Psoas muscle (tissue), 7 donors: ENCODE measurements at regions not wholly inside any gene's neighbourhood (a gene's known extent, or its start where the extent isn't known, plus 50 kb on each side); places are given as distances from the start of the nearest gene placed in this dataset.
"Not testable (repeated sequence)": the region's sequence is repeated elsewhere in the genome, so short reads cannot be mapped to it uniquely, and the experiment has no call there.

Source experiments
- ATAC-seq, 4 donors: fragments of 200-7000 bp; cut with Tn5 transposase; one replicate each; pipeline ENCODE4 v1.9.1; 2020; ENCODE audit warnings: moderate library complexity in 3 of 4, mild to moderate bottlenecking in 2 of 4
- DNase-seq, 2 donors: peaks; one replicate each; pipeline ENCODE4 v3.0.0-alpha.2; 2020
- H3K27ac ChIP-seq: fragments of 200-600 bp; one replicate; pipeline ENCODE4 v1.8.0; 2022
- H3K27me3 ChIP-seq, 3 donors: fragments of 200-600 bp in 1 of 3; one replicate each; pipeline versions ENCODE4 v1.6.1 to v1.8.0; 2013 to 2022; ENCODE audit warnings: low read length in 2 of 3, mild to moderate bottlenecking in 2 of 3, moderate library complexity in 1 of 3; ENCODE audit not compliant: insufficient read depth in 3 of 3
- H3K36me3 ChIP-seq, 2 donors: fragments of 200-600 bp in 1 of 2; one replicate each; pipeline versions ENCODE4 v1.6.1 to v1.8.0; 2013 to 2022; ENCODE audit warnings: low read depth in 1 of 2, mild to moderate bottlenecking in 1 of 2, moderate library complexity in 1 of 2; ENCODE audit not compliant: insufficient read depth in 1 of 2
- H3K4me1 ChIP-seq: fragments of 200-600 bp; one replicate; pipeline ENCODE4 v1.8.0; 2022
- H3K4me3 ChIP-seq: fragments of 200-600 bp; one replicate; pipeline ENCODE4 v1.8.0; 2022; ENCODE audit warnings: mild to moderate bottlenecking
- H3K9me3 ChIP-seq: fragments of 200-600 bp; one replicate; pipeline ENCODE4 v1.8.0; 2022
- WGBS, 3 donors: extraction: QIAGEN DNeasy Blood & Tissue Kit; methylation state at CpG; one replicate each; pipeline versions ENCODE4 v1.1.6 to v1.1.7; 2013; 5-methylcytosine and 5-hydroxymethylcytosine counted together
- intact Hi-C, 2 donors: fragments of 100-400 bp; cut with DNase I; formaldehyde crosslinking; loops; one replicate each; pipeline versions ENCODE4 v1.11.0 to v1.14.2; 2022
- TF ChIP-seq, protein P1 (sequence below): fragments of 200-600 bp; IDR thresholded peaks from one replicate; pipeline ENCODE4 v1.8.0; 2022; ENCODE audit warnings: antibody characterized with exemption
- donor health status: healthy with polysubstance abuse.
- donor health status: DM: no; HTN: no; CAD: no; lungs with moderate emphysema.
- donor health status: Bipolar disorder and iron deficiency.
- donor health status: healthy.
- donor health status: DM: yes; HTN: yes; CAD: no.
- donor health status: DM: no; HTN: no; CAD: no.
- donor health status: DM: yes; HTN: yes; CAD: no.

DNA sequence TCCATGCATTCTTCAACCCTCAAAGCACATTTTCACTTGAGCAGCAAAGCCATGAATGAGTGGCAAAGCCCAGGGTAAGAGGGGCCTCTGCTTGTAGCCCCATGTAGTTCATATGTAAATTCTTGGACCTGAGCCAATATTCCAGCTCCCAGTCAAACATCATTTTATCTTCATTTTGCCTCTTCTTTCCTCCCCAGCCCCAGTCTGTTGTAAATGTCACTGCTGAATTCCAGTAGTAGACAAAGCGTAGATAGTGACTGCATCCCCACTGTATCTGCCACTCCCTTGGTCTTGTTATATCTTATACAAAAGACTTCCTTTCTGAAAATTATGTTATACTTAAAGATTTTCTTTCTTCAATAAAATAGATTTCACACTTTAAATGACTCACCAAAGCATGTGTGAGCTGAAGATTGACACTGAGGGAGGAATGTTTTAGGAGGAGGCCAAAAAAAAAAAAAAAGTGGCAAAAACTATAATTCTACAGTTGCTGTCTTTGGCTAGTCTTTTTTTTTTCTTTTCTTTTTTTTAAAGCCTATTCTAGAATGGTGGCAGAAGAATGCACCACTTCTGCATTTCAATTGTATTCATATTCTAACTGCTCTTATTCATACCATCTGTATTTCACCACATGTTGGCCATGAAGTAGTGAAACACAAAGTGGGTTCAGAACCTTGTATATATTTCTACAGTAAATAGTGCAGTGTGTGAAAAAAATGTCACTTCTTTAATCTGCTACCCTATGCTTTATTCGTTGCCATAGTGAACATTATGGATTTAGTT lies 306.1 kb downstream of the CPS1 start:
- WGBS, 3 donors, result 67 to 74% (median 71%) methylated on average over 2 of the region's 2 CpGs
- H3K36me3 ChIP-seq, result no peaks in the 10 kb centered on the region
- H3K9me3 ChIP-seq, result no peaks in the 10 kb centered on the region
- intact Hi-C loops, result no loop called here
- ATAC-seq (no peak), DNase-seq (no peak)
- H3K4me3 ChIP-seq, result no peak overlapping the region
- no peaks in the 10 kb centered on the region for H3K4me1 ChIP-seq
- no peaks in the 10 kb centered on the region for H3K27me3 ChIP-seq
- TF ChIP-seq, protein P1, sequence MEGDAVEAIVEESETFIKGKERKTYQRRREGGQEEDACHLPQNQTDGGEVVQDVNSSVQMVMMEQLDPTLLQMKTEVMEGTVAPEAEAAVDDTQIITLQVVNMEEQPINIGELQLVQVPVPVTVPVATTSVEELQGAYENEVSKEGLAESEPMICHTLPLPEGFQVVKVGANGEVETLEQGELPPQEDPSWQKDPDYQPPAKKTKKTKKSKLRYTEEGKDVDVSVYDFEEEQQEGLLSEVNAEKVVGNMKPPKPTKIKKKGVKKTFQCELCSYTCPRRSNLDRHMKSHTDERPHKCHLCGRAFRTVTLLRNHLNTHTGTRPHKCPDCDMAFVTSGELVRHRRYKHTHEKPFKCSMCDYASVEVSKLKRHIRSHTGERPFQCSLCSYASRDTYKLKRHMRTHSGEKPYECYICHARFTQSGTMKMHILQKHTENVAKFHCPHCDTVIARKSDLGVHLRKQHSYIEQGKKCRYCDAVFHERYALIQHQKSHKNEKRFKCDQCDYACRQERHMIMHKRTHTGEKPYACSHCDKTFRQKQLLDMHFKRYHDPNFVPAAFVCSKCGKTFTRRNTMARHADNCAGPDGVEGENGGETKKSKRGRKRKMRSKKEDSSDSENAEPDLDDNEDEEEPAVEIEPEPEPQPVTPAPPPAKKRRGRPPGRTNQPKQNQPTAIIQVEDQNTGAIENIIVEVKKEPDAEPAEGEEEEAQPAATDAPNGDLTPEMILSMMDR, result no peak
- H3K27ac ChIP-seq, result no peak overlapping the region

DNA sequence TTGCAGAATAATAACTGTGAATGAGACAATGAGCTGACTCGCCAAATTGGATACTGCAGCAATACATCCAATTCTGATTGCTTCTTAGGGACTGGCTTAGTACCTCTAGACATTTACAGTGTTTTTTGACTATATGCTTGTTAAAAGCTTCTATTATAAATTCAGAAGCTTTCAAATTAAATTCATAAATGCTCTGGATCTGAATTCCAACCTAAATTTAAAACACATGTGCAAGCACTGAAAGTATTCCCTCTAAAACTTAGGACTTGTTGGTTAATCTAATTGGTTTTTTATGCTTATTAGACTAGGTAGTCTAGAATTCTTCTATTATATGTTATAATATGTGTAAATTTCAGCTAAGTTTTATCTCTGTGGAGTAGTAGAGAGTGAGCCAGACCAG lies 306.9 kb downstream of the CPS1 start:
- Histone ChIP-seq H3K9me3 (no peaks in the 10 kb centered on the region), H3K27ac (no peak overlapping the region), H3K27me3 (no peaks in the 10 kb centered on the region), H3K4me1 (no peaks in the 10 kb centered on the region), H3K36me3 (no peaks in the 10 kb centered on the region), H3K4me3 (no peak overlapping the region)
- DNase-seq, result no peak
- WGBS, 3 donors, result 67 to 87% (median 76%) methylated on average over 1 of the region's 1 CpG
- no peak for ATAC-seq
- intact Hi-C loops, result no loop called here
- TF ChIP-seq, protein P1, result no peak

DNA sequence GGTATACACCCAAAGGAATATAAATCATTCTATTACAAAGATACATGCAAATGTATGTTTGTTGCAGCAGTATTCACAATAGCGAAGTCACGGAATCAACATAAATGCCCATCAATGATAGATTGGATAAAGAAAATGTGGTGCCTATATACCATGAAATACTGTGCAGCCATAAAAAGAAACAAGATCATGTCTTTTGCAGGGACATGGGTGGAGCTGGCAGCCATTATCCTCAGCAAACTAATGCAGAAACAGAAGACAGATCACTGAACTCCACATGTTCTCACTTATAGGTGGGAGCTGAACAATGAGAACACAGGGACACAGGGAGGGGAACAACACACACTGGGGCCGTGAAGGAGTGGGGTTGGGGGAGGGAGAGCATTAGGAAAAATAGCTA lies 315.2 kb downstream of the CPS1 start:
- H3K27ac ChIP-seq, intact Hi-C loops, ATAC-seq, H3K4me3 ChIP-seq, DNase-seq, H3K36me3 ChIP-seq, H3K4me1 ChIP-seq, H3K9me3 ChIP-seq, H3K27me3 ChIP-seq: not testable (repeated sequence)
- WGBS, 3 donors, result 80 to 92% (median 90%) methylated on average over 3 of the region's 3 CpGs

DNA sequence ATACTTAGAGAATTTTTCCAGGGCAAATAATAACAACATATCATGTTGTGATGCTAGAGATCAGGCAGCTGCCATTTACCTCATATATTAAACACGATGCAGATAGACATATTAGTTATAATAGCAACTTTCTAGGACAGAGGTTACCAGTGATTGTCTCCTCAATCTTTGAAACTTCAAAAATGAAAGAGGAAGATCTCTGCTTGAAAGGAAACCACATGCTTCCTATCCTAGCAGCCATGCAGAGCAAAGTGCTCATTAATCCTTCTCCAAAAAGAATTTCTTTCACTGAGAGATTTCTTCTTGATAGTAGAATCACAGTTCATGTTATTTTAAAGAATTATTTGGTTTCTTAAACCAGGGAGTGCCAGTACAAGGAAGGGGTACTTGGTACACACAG lies 317.2 kb downstream of the CPS1 start:
- WGBS, 3 donors, result 61 to 86% (median 68%) methylated on average over 1 of the region's 1 CpG
- Histone ChIP-seq H3K27me3 (no peaks in the 10 kb centered on the region), H3K9me3 (no peaks in the 10 kb centered on the region), H3K4me3 (no peak overlapping the region), H3K36me3 (no peaks in the 10 kb centered on the region), H3K4me1 (no peaks in the 10 kb centered on the region), H3K27ac (no peak overlapping the region)
- intact Hi-C loops, result no loop called here
- no peak for ATAC-seq
- TF ChIP-seq, protein P1, result no peak
- no peak for DNase-seq

DNA sequence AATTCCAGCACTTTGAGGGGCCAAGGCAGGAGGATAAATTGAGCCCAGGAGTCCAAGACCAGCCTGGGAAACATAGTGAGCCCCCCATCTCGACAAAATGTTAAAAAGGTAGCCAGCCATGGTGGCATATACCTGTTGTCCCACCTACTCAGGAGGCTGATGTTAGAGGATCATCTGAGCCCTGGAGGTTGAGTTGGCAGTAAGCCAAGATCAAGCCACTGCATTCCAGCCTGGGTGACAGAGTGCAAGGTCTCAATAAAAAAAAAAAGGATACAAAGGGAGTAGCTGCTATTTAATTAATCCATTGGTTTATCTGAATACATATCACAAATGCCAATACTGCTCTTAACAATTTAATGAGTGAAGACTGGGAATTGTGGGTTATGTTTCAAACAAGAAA lies 327.8 kb downstream of the CPS1 start:
- H3K27me3 ChIP-seq, result no peaks in the 10 kb centered on the region
- no peaks in the 10 kb centered on the region for H3K9me3 ChIP-seq
- 67 to 94% (median 79%) methylated on average over 1 of the region's 1 CpG for WGBS, 3 donors
- no peaks in the 10 kb centered on the region for H3K36me3 ChIP-seq
- ATAC-seq (no peak), DNase-seq (no peak)
- TF ChIP-seq, protein P1, result no peak
- no peak overlapping the region for H3K27ac ChIP-seq
- H3K4me1 ChIP-seq, result no peaks in the 10 kb centered on the region
- no peak overlapping the region for H3K4me3 ChIP-seq
- intact Hi-C loops, result no loop called here
